Gastroesophageal sphincter (tissue), 4 donors: ENCODE measurements at regions not wholly inside any gene's neighbourhood (a gene's known extent, or its start where the extent isn't known, plus 50 kb on each side); places are given as distances from the start of the nearest gene placed in this dataset.

Experiments
- ATAC-seq: fragments of 150-250 bp; one replicate; pipeline ENCODE4 v1.9.1; 2016; ENCODE audit warnings: mild to moderate bottlenecking, moderate library complexity
- H3K27ac ChIP-seq, 4 donors: fragments of 200-600 bp; sonication (generic) in 3 of 4; 1 replicate in 3 of 4; 2 replicates in 1 of 4; pipeline ENCODE4 v1.5.1; 2016 to 2019
- H3K27me3 ChIP-seq: fragments of 200-600 bp; sonication (generic); one replicate; pipeline ENCODE4 v1.5.1; 2019
- H3K36me3 ChIP-seq, 2 donors: fragments of 200-600 bp; sonication (generic); one replicate each; pipeline ENCODE4 v1.5.1; 2019; ENCODE audit warnings: control low read depth in 1 of 2
- H3K4me1 ChIP-seq, 3 donors: fragments of 200-600 bp; sonication (generic); 1 replicate in 2 of 3; 2 replicates in 1 of 3; pipeline ENCODE4 v1.5.1; 2016 to 2019; ENCODE audit warnings: control low read depth in 2 of 3
- H3K4me3 ChIP-seq, 2 donors: fragments of 200-600 bp; sonication (generic); one replicate each; pipeline ENCODE4 v1.5.1; 2019; ENCODE audit warnings: mild to moderate bottlenecking in 1 of 2, moderate library complexity in 1 of 2
- H3K9me3 ChIP-seq, 3 donors: fragments of 200-600 bp; sonication (generic); one replicate each; pipeline ENCODE4 v1.5.1; 2017 to 2019; ENCODE audit warnings: control low read depth in 2 of 3
- EP300 ChIP-seq: sonication (generic); formaldehyde crosslinking; IDR thresholded peaks from one replicate; pipeline ENCODE4 v1.6.1; 2017; ENCODE audit warnings: antibody characterized with exemption, mild to moderate bottlenecking
- POLR2A ChIP-seq, 2 donors: fragments of 450-650 bp; IDR thresholded peaks; one replicate each; pipeline ENCODE4 v1.6.1; 2017; ENCODE audit warnings: antibody characterized with exemption in 2 of 2, mild to moderate bottlenecking in 2 of 2, moderate library complexity in 1 of 2
- POLR2AphosphoS5 ChIP-seq: sonication (generic); formaldehyde crosslinking; IDR thresholded peaks from one replicate; pipeline ENCODE4 v1.6.1; 2017; ENCODE audit warnings: antibody characterized with exemption
- WGBS, 2 donors: methylation state at CpG; one replicate each; pipeline ENCODE4 v1.1.5; 2018; ENCODE audit warnings: low coverage in 1 of 2; 5-methylcytosine and 5-hydroxymethylcytosine counted together
- TF ChIP-seq, protein P1 (sequence below), 4 experiments: fragments of 200-600 bp in 2 of 4; fragments of 450-650 bp in 2 of 4; sonication (generic) in 1 of 4; IDR thresholded peaks; one replicate each; pipeline ENCODE4 v1.5.1; 2017 to 2019; ENCODE audit warnings: antibody characterized with exemption in 4 of 4, mild to moderate bottlenecking in 2 of 4, moderate library complexity in 2 of 4

DNA sequence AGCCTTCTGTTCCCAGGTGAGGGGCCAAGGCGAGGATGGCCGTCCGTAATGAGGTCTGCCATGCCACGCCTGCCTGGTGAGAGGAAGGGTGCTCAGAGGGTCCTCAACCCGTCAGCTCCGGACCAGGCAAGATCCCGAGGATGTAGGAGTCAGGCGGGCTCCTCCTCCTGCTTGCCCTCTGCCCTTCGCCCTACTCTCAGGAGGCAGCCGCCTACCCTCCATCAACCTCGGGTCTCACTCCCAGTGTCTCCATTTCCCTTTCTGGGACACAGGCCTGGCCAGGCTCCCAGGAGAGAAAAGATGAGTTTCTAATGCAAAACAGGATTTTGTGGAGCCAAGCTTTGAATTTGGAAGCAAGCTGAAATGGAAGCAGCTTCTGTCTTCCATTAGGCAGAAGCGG, 184.0 kb downstream of the PTPN20 start:
- ATAC-seq, result no peak
- WGBS, 2 donors, result 55 to 63% methylated on average over 1 to 2 of the region's 12 CpGs
- no peaks in the 10 kb centered on the region for H3K9me3 ChIP-seq
- no peak overlapping the region for H3K27ac ChIP-seq
- TF ChIP-seq POLR2AphosphoS5, result no peak
- TF ChIP-seq, protein P1, sequence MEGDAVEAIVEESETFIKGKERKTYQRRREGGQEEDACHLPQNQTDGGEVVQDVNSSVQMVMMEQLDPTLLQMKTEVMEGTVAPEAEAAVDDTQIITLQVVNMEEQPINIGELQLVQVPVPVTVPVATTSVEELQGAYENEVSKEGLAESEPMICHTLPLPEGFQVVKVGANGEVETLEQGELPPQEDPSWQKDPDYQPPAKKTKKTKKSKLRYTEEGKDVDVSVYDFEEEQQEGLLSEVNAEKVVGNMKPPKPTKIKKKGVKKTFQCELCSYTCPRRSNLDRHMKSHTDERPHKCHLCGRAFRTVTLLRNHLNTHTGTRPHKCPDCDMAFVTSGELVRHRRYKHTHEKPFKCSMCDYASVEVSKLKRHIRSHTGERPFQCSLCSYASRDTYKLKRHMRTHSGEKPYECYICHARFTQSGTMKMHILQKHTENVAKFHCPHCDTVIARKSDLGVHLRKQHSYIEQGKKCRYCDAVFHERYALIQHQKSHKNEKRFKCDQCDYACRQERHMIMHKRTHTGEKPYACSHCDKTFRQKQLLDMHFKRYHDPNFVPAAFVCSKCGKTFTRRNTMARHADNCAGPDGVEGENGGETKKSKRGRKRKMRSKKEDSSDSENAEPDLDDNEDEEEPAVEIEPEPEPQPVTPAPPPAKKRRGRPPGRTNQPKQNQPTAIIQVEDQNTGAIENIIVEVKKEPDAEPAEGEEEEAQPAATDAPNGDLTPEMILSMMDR (IDR thresholded peaks at IDR 0.05), result no peak
- TF ChIP-seq EP300, result no peak
- TF ChIP-seq POLR2A (IDR thresholded peaks at IDR 0.05), result no peak
- H3K27me3 ChIP-seq, result no peaks in the 10 kb centered on the region
- H3K4me3 ChIP-seq, result no peak overlapping the region
- no peaks in the 10 kb centered on the region for H3K4me1 ChIP-seq
- H3K36me3 ChIP-seq, result no peaks in the 10 kb centered on the region

DNA sequence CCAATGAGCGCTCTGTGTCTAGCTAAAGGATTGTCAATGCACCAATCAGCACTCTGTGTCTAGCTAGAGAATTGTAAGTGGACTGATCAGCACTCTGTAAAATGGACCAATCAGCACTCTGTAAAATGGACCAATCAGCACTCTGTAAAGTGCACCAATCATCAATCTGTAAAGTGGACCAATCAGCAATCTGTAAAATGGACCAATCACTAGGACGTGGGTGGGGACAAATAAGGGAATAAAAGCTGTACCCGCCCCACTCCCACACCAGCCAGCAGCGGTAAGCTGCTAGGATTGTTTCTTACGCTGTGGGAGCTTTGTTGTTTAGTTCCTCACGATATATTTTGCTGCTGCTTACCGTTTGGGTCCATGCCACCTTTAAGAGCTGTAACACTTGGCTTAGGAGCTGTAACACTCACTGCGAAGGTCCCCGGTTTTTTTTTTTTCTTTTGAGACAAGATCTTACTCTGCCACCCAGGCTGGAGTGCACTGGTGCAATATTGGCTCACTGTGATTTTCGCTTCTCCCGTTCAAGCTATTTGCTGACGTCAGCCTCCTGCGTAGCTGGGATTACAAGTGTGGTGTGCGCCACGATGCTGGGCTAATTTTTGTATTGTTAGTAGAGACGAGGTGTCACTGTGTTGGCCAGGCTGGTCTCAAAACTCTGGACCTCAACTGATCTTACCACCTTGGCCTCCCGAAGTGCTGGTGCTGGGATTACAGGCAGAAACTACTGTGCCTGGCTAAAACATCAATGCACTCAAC, 184.8 kb downstream of the PTPN20 start:
- ATAC-seq, result no peak
- Histone ChIP-seq H3K36me3 (no peaks in the 10 kb centered on the region), H3K9me3 (no peaks in the 10 kb centered on the region), H3K4me1 (no peaks in the 10 kb centered on the region), H3K4me3 (no peak overlapping the region), H3K27me3 (no peaks in the 10 kb centered on the region), H3K27ac (no peak overlapping the region)
- WGBS, 2 donors, result 62 to 79% methylated on average over 8 to 11 of the region's 17 CpGs
- no peak for TF ChIP-seq POLR2AphosphoS5
- TF ChIP-seq, protein P1 (IDR thresholded peaks at IDR 0.05), result no peak
- TF ChIP-seq POLR2A (IDR thresholded peaks at IDR 0.05), result no peak
- TF ChIP-seq EP300, result no peak

DNA sequence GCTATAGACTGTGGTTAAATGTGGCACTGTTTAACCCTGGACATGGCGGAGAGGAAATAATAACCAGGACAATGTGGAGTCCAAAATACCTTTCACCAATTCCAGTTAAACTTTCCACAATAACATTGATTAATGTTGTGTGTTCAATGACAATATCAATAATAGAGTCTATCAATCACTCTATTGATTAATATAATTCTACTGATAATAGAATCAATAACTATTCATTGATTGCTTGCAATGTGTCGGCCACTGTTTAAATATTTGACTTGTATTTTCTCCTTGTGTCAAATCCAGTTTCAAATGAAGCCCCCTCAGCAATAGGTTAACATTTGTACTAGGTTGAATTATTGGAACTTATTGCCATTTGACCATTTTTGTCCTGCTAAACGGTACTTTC, 187.0 kb downstream of the PTPN20 start:
- 88 to 98% methylated on average over 2 to 3 of the region's 3 CpGs for WGBS, 2 donors
- no peaks in the 10 kb centered on the region for H3K27me3 ChIP-seq
- H3K27ac ChIP-seq, result no peak overlapping the region
- ATAC-seq, result no peak
- no peaks in the 10 kb centered on the region for H3K36me3 ChIP-seq
- H3K4me3 ChIP-seq, result no peak overlapping the region
- TF ChIP-seq POLR2AphosphoS5, result no peak
- H3K4me1 ChIP-seq, result no peaks in the 10 kb centered on the region
- peaks cover 0 to 8% (median 0%) of the 10 kb centered on the region in 3 donors for H3K9me3 ChIP-seq

DNA sequence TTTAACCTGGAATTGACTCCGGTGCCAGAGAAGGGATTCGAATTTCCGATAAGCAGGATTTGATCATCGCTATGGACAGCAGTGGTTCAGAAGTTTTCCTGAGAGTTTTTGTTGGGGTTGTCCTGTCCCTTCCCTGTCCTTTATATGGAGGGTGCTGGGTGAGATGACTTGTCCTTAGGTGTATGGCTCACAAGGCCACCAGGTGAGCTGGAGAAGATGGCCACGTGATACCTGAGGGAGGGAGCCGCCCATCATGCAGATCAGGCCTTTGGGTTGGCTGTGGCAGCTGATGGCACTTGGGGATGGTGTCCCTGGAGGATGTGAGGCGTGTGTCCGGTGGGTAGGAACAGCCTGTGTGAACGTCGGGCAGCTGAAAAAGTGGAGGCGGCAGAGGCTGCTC, 187.7 kb downstream of the PTPN20 start:
- no peak overlapping the region for H3K4me3 ChIP-seq
- H3K27ac ChIP-seq, result no peak overlapping the region
- 93 to 100% methylated on average over 1 to 10 of the region's 11 CpGs for WGBS, 2 donors
- H3K9me3 ChIP-seq, result peaks cover 0 to 8% (median 0%) of the 10 kb centered on the region in 3 donors
- H3K36me3 ChIP-seq, result no peaks in the 10 kb centered on the region
- TF ChIP-seq POLR2A (IDR thresholded peaks at IDR 0.05) (no peak), EP300 (no peak), POLR2AphosphoS5 (no peak)
- TF ChIP-seq, protein P1 (IDR thresholded peaks at IDR 0.05), result no peak
- ATAC-seq, result no peak
- H3K27me3 ChIP-seq, result no peaks in the 10 kb centered on the region
- H3K4me1 ChIP-seq, result no peaks in the 10 kb centered on the region

DNA sequence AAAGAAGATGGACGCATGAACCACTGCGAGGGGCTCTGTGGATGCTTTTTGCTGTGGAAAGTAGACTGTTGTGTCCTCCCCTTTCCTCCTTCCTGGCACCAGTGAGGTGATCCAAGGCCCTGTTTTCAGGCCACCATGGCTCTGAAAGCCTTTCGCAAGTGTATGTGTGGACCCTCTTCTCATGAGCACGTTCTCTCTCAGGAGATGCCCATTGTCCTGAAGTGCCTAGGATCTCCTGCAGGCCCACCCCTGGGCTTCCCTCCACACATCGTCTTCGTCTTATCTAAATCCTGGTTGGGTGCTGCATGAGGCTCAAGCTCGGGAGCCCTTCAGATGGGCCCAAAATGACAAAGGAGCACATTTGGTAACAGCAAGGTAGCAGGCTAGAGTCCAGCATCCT, 188.2 kb downstream of the PTPN20 start:
- Histone ChIP-seq H3K27ac (no peak overlapping the region), H3K27me3 (no peaks in the 10 kb centered on the region), H3K36me3 (no peaks in the 10 kb centered on the region), H3K4me3 (no peak overlapping the region), H3K4me1 (no peaks in the 10 kb centered on the region), H3K9me3 (peaks cover 0 to 8% (median 0%) of the 10 kb centered on the region in 3 donors)
- 97 to 100% methylated on average over 7 of the region's 7 CpGs for WGBS, 2 donors
- TF ChIP-seq, protein P1 (IDR thresholded peaks at IDR 0.05), result no peak
- TF ChIP-seq POLR2AphosphoS5, result no peak
- no peak for TF ChIP-seq EP300
- no peak for TF ChIP-seq POLR2A (IDR thresholded peaks at IDR 0.05)
- no peak for ATAC-seq
